Peyer's patch (tissue), 4 donors: ENCODE measurements at regions not wholly inside any gene's neighbourhood (a gene's known extent, or its start where the extent isn't known, plus 50 kb on each side); places are given as distances from the start of the nearest gene placed in this dataset.

Experiments used
- CTCF ChIP-seq, 6 experiments: fragments of 450-650 bp in 4 of 6; fragments of 200-600 bp in 2 of 6; sonication (generic) in 1 of 6; IDR thresholded peaks; one replicate each; pipeline ENCODE4 v1.5.1; 2017 to 2019; ENCODE audit warnings: antibody characterized with exemption in 6 of 6, mild to moderate bottlenecking in 3 of 6, moderate library complexity in 1 of 6
- POLR2A ChIP-seq, 2 donors: fragments of 450-650 bp; IDR thresholded peaks; one replicate each; pipeline ENCODE4 v1.5.1; 2017; ENCODE audit warnings: antibody characterized with exemption in 2 of 2, mild to moderate bottlenecking in 2 of 2, moderate library complexity in 2 of 2

GRCh38 chr12:97335115-97335514 lies 127.5 kb upstream of the RMST start:
- no peak for TF ChIP-seq CTCF (IDR thresholded peaks at IDR 0.05)
- no peak for TF ChIP-seq POLR2A (IDR thresholded peaks at IDR 0.05)
